Activated T-helper 1 cell treated with Interleukin-2 at 50 U/mL for 16 hours (primary cell): ENCODE measurements at regions not wholly inside any gene's neighbourhood (a gene's known extent, or its start where the extent isn't known, plus 50 kb on each side); places are given as distances from the start of the nearest gene placed in this dataset.
"Not testable (repeated sequence)": the region's sequence is repeated elsewhere in the genome, so short reads cannot be mapped to it uniquely, and the experiment has no call there.

Source experiments
- DNase-seq: peaks from one replicate; pipeline ENCODE4 v3.0.0-alpha.2; 2020; ENCODE audit warnings: low read depth

DNA sequence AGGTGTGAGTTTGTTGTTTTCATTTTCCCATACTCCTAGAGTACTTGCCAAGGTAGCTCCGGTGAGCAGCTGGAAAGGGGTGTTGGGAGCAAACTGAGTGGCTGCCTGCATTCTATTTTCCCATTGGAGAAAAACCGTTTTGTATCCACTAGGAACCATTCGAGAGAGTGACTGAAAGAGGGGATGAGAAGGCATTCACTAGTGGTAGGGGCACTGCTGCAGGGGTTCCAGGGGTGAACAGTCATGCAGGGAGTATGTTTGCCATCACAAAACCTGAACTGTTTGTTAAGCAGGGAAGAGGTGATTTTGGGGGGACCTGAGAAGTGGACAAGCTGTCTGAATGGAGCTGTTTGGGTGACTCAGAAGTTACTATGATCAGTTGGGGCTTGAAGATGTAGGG, 367.5 kb upstream of the SFSWAP start:
- DNase-seq = not testable (repeated sequence)

DNA sequence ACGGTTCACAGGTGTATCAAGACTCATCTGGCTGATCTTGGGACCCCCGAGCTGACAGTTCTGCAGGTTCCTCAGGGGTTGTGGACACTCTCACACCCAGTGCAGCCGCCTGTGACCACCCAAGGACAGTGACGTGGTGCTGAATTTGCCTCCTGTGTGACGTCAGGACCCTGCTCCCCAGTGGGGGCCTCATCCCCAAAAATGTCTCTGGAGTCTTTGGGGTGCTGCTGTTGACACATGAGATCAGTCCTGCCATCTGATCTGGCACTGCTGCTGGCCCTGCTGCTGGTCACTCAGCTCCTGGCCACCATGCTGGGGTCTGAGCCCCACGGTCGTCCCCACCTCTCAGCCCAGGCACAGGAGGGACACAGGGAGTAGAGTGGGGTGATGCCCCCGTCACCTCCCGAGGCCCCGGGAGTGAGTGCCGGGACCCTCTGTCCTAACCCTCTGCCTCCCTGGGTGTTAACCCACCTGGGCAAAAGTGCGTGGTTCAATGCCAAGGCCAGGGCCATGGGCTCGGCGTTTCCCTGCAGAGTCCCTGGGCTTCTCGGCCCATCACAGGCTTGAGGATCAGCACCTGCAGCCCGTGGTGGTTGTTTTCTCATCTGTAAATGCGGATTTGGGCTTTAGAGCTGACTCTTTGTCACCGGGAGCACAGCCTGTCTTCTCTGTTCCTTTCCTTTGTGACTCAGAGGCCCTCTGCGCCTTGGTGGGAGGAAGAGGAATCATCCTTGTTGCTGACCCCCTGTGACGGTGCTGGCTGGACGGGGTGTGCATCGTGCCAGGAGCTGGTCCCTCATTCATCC, 366.0 kb upstream of the SFSWAP start:
- not testable (repeated sequence) for DNase-seq

DNA sequence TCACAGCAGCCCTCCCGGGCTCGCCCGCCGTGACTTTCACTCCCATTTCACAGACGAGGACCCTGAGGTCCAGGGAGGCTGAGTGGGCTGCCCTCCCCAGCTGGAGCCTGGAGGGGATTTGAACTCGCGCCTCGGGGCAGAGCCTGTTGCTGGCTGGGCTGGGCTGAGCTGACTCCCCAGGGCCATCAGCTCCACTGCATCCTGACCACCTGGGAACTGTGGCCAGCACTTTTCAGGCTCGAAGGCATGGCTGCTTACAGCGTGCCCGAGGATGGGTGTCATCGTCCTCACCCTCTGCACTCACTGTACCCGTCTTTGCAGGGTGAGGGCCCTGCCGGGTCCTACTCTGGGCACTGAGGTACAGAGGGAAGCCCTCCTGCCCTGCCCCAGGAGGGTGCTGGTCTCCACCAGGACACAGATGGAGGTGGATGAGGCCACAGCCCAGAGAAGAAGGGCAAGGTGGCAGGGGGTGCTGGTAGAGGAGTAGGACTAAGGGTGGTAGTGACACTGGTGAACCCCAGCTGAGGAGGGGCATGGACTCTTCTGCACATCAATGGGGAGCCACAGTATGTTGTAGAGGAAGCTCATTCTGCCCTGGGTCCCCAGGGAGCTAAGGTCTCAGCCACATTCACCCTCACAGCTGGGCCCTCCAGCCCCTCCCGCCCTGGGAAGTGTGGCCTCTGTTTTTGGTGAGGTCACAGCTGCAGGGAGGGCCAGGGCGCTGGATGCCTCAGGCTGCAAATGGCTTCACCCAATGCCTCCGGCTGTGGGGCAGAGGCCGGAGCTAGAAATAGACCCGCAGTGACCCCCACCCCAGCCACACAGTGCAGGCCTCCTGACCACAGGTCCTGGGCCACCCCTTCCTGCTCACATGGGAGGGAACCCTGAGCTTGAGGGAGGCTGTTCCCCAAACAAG, 365.1 kb upstream of the SFSWAP start:
- no peak for DNase-seq

DNA sequence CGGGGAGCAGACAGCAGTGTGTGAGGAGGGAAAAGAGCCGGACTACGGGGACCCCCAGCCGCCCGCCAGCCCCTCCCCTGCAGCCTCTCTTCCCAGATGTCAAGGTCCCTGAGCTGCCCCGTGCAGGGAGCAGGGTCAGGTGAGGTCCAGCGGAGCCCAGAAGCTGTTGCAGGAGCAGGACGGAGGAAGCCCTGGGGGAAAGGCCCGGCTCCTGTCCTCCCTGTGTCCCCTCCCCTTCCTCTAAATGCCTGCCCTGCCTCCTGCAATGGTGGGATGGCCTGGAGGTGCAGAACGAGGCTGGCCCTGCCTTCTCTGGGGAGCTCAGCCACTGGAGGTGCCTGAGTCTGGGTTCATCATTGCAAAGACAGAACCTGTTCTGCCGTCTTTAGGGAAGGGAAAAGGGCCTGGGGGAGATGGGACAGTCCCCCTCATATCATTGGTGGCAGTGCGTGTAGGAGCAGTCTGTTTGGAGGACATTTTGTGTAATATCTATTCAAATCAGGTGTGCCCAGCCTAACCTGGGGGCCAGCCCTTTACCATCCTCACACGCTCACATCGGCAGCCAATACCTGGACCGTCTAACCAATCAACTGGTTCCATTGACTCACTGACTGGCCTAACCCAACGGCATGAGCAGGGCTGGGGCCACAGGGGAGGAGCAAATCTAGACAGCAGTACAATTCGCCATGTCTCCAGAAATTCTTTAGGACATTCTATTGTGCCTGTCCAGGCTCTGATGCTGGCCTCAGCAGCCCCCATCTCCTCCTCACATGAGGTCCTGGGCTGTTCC, 364.1 kb upstream of the SFSWAP start:
- no peak for DNase-seq

DNA sequence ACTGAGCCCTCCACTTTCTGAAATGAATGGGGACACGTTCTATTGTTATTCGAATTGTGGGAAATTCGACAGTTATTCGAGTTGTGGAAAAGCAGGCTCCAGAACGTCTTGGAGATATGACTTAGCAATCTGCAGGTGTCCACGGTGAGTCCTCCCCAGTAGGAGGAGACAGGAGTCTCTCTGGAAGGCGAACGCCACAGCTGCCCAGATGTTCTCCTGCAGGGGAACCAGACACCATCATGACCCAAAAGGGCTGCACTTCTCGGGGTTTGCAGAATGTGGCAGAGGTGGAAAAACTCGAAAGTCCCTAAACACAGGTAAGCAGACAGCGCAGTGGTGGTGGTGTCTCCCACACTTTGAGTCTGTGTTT, 363.6 kb upstream of the SFSWAP start:
- no peak for DNase-seq

DNA sequence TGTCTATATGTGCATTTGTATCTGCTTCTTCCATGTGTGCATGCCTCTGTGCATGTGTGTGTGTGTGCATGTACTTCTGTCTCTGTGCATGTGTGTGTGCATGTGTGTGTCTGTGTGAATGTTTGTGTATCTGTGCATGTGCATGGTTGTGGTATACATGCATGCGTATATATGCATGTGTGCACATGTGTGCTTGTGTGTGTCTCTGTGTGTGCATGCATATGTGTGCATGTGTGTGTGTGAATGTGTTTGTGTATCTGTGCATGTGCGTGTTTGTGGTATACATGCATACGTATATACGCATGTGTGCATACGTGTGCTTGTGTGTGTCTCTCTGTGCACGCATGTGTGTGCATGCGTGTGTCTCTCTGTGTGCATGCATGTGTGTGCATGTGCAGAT, 363.2 kb upstream of the SFSWAP start:
- no peak for DNase-seq

DNA sequence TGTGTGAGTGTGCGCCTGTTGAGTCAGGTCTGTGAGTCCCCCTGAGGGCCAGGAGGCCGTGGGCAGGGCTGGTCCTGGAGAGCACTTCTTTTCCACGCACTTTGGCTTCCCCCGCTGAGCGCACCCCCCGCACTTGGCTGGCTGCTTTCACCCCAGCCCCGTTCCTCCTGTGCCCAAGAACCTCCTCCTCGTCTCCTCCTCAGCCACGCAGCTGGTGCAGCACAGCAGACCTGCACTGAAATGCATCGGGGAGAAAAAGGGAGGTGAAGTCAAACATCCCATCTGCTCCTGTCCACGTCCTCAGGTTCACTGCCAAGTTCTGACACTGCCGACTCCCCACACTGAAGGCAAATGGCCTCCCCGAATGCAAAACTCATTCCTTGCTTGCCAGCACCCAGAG, 362.7 kb upstream of the SFSWAP start:
- DNase-seq = no peak

DNA sequence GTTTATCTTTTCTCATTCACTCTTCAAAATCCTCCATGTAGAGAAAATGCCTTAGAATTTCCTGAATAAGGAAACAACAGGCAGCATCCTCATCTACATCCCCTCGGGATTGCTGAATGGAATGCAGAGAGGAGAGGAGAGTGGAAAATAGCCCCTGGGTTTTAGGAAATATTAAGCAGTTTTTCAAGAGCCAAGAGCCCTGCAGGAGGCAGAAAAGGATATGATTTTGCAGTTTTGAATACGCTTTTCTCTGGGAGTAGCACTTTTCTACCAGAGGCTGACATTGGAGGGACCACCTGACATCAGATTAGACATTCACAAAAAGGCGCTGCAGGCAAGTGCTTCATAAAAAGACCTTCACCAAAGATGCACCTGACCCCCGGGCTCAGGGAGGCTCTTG, 362.2 kb upstream of the SFSWAP start:
- no peak for DNase-seq

DNA sequence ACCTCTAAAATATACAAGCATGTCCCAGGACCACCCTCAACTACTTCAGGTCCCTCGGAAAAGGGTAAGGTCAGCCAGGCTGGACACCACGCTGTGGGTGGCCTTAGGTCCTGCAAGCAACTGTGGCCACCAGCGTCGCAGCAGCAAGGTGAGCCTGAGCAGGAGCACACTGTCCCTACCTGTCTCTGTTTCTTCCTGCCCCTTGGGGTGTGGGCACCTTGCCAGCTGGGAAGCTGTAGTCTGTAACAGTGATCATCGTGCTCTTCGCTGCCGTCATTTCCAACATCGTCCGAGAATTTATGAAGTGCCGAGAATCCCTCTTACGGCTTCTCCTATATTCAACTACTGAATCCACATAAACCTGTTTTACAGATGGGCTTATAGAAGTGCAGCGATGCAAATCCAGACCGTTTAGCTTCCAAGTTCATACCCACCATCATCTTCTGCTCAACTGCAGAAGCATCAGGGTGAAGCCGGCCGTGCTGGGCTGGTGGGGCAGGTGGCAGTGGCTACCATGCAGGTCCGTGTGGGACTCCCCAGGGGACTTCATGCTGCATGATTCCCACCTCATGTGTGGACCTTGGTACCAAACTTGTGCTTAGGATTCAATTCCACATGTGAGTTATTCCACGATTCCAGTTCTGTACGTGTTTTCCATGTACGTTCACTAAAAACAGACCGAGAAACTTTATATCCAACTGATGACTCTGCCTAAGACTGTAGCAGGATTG, 361.3 kb upstream of the SFSWAP start:
- DNase-seq = no peak

DNA sequence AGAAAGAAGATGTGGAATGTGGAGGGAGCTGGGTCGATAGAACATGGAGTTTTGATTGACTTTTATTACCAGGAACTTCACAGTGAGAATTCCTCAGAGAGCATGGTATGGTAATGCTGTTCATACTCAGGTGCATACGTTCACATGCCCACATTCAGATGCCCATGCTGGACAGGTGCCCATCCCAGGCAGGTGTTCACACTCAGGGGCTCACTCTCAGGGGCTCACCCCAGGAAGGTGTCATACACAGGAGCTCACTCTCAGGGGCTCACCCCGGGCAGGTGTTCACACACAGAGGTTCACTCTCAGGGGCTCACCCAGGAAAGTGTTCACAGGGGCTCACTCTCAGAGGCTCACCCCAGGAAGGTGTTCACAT, 360.0 kb upstream of the SFSWAP start:
- no peak for DNase-seq

DNA sequence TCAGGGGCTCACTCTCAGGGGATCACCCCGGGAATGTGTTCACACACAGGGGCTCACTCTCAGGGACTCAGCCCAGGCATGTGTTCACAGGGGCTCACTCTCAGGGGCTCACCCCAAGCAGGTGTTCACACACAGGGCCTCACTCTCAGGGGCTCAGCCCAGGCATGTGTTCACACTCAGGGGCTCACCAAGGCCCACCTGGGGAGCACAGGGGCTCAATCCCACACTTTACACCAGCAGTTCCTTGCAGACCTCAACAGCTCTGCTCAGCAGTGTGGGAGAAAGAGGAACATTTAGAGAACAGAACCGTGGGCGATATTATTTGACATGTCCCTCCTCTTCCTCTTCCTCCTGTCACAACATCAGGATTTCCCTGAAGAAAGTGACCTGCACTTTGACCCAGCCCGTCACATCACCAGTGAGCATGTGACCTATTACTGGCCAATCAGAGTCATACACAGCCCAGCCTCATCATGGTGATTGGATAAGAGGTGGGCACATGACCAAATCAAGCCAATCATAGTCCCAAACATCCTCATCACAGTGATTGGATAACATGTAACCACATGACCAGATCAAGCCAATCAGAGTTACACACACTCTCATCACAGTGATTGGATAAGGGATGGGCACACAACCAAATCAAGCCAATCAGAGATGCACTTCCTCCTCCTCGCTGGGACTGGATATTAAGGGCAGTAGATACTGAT, 359.4 kb upstream of the SFSWAP start:
- no peak for DNase-seq

DNA sequence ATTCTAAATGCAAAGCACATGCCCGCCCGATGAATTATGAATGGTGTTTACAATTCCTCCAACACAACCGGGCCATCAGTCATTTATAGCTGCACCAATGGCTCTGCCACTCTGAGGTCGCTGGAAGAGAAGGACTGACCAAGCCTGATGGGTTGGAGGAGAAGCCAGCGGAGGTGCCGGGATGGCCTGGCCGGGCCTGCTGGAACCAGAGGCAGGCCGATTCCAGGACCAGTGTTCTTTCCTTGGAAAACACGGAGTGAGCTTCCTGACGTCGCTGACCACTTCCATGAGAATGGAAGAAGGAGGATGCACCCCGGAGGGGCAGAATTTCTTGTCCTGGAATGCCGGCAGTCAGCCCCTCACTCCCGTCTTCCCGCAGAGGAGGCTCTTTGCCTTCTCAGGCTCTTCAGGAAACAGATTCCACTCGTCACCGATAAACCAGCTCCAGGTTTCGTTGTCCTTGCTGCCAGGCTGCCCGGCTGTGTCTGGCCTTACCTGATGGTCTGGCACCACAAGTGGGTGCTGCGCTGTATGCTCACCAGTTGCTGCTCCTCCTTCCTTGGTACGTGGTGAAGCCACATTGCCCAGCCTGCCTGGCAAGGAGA, 358.5 kb upstream of the SFSWAP start:
- no peak for DNase-seq

DNA sequence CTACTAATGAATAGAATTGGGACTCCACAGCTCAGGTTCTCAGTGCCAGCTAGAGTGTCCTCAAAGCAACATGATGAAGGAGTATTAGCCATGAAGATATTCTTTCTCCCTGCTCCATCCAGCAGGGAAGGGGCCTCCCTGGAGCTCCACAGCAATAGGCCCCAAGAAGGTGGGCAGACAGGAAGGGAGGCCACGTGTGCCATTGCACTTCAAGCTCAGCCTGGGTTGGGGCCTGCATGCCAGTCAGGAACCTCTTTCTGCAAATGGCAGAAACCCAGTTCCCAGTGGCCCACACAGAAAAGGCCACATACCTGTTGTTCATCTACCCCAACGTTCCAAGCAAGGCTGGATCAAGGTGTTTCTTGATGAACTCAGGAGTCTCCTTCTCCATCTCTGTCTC, 357.5 kb upstream of the SFSWAP start:
- no peak for DNase-seq

DNA sequence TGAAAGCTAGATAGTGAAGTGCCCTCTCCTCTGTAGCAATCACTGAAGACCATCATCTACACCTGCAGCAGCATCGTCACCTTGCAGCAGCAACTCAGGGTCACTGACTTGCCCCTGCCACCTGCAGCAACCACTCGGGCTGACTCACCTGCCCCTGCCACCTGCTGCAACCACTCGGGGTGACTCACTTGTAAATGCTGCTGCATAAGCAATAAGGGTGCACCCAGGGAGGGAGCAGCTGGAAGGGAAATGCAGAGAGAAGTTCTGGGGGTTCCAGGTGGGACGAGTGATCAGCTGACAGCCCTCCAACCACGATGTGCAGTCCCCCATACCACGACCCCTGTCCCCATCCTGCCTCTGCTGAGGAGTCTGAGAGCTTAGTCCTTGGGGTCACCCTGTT, 357.1 kb upstream of the SFSWAP start:
- DNase-seq = no peak

DNA sequence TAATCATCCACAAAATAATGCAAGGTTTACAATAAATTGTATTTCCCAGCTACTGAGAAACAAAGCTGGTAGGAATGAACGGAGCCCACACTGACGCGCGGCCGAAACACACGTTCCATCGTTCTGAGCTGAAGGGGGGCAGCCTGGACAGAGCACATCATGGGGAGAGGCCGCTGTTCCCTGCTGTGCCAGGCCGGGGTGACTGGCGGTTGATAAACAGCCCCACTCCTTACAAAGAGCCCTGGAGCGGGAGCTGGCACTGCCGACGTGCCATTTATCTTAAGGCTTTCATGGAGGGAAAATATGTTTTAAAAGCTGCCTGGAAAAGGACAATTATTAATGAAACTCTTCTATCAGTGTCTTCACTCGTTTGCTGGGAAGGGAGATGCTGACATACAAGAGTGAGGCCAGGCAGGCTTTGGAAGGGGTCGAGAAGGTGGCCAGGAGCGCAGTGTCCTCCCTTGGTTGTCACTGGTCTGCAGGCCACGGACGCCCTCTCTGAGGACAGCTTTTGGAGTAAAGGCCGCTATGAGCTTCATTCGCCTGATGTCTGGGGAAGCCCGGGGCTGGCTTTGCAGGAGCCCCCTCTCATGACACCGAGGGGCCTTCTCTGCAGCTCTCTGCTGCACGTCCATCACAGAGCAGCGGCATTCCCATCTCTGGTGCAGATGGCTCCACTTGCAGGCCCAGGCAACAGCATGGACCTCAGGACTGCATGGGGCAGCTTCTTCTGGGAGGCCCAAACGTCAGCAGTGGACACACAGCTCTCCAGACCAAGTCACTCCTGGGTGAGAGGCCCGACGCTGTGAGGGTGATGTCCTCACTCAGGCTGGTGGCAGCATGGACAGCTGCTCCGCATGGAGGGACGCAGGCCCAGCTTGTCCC, 355.3 kb upstream of the SFSWAP start:
- no peak for DNase-seq

DNA sequence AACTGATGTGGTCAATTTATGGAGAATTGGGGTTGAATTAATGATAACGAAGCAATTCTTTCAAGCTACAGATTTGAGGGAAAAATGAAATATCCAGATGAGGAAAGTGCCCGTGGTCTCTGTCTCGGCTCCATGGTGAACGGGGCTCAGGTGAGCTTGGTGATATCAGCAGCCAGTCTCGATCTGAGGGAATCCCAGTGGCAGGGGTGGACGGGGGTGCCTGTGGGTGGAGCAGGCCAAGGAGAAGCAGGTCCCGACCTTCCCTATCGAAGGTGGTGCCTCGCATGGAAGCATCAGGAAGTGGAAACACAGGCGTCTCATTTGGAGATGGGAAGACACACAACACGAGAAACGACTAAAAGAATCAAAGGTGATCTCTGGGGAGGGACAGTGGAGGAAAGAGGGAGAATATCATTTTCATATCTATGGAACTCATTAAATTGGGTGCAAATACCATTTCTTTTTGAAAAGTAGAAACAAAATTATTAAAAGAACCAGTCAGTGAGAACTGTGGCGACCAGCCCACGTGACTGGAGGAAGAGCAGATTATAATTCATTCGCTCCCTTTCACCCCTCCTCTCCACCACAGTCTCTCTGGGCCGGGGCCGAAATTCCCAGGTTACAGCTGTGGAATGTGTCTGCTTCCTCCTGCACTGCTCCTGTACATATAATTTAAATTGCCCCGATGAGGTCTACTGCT, 354.3 kb upstream of the SFSWAP start:
- DNase-seq = no peak

DNA sequence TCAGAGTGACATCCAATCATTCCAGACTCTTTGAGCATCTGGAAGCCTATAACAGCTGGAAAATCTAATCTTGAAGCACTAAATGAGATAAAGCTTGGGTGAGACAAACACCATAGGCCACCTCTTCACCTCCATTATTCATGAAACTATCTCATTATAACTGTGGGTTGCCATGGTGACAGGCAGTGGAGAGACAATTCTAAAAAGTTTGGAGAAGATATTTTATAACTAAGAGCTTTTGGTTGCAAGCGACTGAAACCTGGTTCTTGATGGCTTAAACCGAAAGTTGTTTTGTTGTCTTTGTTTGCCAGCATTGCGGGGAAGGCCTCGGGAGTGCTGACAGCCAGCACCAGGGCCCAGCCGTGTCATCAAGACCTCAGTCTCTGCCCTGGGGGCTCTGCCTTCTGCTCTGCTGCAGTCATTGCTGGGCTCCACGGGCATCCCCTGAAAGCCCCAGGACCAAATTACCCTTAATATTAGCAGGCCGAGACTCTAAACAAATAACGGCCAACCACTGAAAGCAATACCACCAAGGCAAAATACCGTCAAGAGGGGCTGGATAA, 353.6 kb upstream of the SFSWAP start:
- DNase-seq = no peak

DNA sequence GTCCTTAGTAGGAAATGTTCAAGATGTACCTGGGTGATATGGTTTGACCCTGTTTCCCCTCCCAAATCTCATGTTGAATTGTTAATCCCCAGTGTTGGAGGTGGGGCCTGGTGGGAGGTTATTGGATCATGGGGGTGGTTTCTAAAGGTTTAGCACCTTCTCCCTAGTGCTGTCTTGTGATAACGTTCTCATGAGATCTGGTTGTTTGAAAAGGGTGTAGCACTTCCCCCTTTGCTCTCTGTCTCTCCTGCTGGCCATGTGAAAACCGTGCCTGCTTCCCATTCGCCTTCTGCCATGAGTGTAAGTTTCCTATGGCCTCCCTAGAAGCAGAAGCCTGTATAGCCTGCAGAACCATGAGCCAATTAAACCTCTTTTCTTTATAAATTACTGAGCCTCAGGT, 353.0 kb upstream of the SFSWAP start:
- no peak for DNase-seq
